Hepatic stellate cell (primary cell): ENCODE measurements at regions not wholly inside any gene's neighbourhood (a gene's known extent, or its start where the extent isn't known, plus 50 kb on each side); places are given as distances from the start of the nearest gene placed in this dataset.

Experiments
- DNase-seq: peaks from one replicate; pipeline ENCODE4 v3.0.0; 2011; ENCODE audit warnings: low spot score

DNA sequence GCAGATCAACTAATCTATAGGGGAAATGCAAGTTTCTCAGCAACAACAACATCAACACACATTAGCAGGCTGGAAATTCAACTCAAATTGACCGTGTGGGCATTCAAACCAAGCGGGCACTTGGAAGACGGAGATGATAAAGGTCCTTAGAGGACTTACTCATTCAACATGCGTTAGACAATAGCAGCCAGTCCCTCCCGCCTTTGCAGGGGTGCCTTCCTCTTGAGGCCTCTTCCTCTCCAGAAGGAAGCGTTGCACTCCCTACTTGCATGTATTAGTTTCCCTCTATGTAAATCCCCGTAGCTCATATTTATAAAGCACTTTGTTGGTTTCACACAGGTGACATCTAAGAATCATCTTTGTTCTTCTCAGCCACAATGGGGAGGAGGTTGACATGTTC, 300.8 kb upstream of the STXBP5 start:
- no peak for DNase-seq

DNA sequence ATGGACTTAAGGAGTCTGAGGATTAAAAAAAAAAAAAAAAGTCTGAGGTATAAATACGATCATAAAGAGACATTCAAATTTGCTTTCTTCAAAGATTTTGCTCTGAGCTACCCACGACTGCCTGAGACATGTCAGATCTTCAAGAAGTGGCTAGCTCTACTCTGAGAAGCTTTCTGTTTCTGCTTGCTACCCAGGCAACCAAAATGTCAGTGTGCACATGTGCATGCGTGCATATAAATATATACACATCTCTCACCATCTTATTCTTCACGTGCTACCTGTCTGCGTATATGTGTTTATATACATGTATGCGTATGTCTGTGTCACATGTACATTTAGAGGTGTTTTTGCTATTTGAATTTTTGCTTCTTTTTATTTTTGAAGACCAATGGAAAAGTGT, 299.6 kb upstream of the STXBP5 start:
- no peak for DNase-seq

DNA sequence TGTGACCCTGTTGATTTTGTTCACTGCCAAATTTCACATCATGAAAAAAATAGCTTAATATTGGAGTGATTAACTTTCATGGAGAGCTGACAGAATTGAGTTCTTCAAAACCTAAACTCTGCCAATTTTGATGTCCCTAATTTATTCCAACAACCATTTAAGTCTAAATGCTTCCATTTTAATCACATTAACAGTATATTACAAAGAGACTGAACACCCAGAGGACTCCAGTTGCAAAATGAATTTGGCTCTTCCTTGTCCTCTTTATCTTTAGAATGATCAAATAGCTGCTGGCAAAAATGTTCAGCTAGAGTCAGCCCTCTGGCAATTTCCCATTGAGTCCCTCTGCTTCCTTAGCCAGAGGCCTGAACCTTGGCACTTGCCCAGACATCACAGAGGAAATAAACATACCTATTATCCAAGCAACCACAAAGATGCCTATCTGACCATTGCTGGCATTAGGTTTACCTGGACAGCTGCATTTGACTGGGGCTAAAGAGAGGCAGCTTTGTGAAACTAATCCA, 299.0 kb upstream of the STXBP5 start:
- DNase-seq, result no peak

DNA sequence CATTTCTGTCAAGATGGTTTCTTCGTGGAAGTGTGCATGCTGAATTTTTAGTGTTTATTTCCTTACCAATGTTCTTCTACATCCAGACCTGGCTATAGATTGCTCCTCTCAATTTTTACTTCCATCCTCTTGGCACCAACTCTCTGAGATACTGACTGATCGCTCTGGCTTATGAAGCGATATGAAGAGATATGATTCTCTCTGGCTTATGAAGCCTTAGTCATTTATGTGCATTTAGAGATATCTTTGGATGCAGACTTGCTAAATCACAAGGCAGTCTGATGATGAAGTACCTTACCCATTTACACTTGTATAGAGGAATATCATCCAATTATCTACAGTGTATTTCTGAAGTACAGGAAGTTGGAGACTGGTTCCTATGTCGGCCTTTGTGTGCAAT, 295.4 kb upstream of the STXBP5 start:
- no peak for DNase-seq

DNA sequence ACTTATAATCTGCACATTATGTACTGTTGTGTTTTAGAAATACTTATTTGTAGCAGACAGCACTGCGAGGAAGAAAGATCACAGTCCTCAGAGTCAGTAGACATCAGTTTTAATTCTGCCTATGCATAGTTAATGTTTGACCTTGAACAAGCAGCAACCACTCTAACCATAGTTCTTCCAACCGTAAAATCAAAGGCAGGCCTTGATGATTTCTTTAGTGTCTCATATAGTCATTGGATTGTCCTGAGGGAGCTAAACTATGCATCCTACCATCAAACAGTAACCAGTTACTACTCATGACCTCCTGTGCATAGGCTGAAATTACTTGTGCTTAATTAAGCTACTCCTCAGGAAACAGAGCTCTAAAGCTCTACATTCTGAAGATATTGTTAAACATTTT, 294.8 kb upstream of the STXBP5 start:
- no peak for DNase-seq

DNA sequence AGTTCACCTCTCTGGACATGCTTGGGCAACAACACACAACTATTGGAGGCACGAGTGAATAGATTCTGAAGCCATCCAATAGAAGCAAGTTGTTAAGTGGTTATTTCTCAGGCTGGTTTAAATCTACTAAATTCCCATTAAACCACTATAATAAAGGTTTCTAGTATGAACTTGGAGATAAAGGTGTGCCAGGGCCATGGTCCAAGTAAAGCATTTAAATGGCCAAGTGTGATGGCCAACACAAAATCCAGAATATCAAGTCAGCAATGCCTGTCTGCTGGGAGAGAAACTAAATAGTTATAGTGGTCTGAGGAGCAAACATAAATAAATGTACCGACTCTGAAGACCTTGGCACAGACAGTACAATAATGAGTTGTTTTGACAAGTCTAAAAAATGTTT, 294.3 kb upstream of the STXBP5 start:
- DNase-seq, result no peak

DNA sequence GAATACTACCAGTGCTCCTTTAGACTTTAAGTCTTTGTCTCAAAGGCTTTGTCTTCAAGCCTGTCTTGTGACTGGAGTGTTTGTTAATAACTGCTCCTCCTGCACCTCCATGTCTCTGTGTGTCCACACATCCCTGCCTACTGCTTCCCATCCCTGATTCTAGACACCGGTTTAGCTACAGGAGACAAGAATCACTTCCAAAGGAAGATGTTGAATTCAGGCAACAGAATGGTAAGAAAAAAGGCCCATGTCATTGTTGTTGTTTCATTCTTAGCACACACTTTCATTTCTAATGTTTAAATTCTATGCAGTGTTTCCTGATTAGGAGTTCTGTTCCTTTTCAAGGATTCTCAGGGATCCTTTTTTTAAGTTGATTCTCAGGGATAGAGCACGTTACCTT, 293.6 kb upstream of the STXBP5 start:
- no peak for DNase-seq

DNA sequence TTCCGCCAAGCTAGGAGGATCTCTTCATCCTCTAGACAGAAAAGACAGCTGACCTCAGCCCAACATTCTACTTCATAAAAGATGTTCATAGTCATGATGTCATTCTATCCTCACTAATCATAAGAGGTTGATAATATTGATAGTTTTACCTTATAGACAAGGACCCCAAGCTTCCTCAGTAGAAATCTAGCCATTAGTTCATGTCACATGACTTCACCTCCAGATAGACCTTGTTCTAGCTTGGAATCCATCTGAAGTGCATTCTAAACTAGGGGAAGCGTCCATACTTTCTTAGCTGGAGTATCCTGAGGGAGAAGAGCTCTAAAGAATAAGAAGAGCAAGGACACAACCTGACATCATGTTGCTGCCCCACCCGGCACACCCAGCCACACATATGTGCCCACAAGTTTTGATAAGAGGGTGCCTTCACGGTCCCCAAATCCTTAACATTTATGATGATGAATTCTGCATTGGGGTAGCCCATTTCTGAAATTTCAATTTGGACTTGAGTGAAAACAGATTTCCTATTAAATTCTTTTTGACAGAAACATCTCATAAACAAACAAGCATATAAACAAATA, 292.5 kb upstream of the STXBP5 start:
- DNase-seq, result no peak

DNA sequence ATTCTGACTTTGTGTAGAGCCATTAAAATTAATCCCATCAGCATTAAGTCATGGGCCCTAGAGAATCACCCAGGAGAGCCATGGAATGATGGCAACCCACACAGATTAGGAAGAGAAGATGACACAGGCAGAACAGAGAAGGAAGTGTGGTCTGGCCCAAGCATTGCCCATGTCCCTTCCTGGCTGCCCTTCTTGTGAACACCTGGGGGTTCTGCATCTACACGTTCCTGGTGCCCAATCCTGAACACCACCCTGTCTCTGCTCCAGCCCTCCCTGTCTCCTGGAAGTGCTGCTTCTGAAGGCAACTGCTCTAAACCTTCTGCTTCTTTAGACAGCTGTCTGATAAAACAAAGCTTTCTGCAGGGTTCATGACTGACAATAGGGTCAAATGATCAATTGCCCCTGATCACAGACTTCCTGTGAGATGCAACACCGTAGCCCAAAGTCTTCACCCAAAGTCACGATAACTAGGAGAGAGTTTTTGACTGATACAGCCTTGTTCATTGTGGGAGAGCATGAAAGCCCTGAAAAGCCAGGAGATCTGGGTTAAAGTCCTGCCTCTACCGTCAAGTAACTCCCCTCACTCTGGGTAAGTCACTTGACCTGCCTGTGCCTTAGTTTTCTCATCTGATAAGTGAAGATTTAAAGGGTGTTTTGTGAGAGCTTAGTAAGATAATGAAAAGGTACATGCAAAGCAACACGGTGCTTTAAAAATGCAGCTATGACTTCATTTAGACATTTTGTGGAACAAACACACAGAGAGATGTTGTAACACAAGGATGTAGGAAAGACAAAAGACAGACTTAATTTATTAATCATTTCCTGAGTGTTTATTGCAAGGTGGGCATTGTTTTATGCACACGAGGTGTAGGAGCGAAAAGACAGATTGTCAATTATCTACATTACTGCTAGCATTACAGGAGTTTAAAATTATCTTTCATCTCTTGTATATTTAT, 291.2 kb upstream of the STXBP5 start:
- DNase-seq, result no peak

DNA sequence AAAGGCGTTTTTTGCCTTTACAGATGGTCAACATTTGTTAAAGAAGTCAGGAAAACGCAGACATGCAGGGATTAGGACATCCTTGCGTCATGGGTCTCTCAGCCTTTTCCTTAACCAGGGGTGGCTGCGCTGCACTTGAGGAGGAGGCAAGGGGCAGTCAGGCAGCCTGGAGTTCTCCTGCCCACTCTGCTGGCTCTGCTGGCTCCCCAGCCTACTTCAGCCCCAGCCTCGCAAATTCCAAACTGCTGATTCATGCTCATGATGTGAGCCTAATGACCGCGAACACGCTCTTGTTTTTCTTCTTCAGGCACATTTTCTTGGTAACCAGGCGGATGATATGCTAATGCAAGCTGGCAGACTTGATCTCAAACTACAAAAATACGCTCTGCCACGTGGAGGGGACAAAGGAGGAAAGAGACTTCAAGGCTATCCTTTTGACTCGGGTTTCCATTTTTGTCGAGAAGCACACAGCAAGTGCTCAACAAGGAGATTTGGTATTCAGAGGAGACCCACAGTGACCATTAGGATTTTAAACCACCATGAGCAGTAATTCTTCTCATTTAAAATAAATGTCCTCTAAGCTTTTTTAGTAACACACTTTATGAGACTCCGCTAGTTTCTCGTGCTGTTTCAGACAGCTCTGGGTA, 290.3 kb upstream of the STXBP5 start:
- DNase-seq, result peak; percentile 65

DNA sequence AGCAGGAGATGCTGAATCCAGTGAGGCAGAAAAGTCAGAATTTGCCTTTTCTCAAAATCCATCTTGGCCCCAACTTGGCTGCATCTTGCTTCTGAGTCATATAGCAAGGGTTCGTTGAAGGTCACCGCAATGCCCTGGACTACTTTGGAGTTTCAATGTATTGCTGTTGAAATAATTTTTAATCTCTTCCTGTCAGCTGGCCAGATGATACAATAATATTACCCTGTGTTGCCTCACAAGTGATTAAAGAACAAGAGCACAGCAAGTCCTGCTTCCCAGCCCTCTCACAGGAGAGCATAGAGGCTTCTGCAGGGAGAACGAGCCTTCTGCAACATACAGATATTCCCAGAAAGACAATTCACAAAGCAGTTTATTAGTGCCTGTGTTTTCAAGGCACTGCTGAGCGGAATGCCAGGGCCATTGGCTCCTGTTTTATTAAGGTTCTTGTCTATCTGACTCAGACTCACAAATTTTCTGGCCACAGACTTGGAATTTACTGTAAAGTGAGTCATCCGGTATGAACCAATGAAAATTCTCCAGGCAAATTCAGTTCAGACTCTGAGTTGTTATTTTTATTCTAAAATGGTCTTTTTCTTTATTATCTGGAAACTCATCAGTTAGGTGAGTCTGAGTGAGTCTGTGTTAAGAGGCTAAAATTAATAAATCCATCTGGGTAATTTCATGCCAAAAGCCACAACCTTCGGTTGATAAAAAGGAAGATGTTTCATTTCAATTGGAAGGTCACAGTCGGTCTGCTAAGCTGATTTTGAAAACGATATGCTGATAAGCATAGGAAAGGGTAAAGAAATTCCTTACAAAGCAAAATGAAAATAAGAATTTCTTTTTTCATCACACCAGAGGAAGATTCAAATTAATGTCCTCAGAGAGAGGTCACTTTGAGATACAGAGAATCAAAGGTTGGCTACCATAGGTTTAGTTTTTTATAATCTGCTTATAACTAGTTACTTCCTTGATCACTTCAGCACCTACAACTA, 289.4 kb upstream of the STXBP5 start:
- peak; percentile 45 for DNase-seq

DNA sequence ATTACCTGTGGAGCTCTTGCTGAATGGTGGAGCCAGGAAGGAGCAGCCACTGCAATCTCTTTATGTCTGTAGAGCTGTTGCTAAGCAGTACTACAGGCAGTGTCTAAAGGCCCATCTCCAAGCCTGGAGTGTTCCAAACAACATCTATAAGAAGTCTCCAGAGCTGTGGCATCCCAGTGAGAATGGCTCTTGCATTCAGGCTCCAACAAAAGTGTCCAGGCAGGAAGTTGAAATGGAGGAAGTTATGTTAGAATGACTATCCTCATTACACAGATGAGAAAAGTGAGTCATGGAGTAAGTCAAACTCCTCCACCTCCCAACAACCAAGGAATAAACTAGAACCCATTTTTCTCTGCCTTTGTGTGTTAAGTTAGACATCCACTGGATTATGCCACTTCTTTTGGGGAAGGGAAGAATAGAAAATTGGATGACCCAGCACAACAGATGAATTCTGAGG, 288.5 kb upstream of the STXBP5 start:
- no peak for DNase-seq

DNA sequence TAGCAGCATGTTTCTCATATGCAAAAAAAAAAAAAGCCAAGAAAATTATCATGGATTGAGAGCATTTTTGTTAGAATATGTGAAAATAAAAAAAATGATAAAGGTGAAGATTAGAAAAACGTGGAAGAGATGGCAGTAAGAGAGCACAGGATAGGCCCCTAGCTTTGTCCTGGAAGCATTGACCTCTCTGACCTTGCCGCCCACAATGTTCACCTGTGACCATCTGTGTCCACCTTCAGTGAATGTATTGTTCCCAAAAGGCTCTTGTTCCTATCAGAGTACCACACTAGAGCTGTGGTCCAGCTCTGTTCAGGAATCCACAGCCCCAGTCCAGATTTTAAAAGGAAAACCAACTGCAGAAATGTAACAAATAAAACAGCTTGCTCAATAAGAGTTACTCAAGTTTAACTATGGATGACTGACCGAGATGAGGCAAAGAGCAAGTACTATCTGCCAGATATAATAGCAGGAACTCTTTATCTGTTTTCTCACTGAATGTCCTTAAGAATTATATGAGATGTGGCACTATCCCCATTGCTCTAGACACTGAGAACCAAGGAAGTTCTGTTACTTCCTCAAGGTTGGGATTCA, 287.7 kb upstream of the STXBP5 start:
- DNase-seq, result no peak

DNA sequence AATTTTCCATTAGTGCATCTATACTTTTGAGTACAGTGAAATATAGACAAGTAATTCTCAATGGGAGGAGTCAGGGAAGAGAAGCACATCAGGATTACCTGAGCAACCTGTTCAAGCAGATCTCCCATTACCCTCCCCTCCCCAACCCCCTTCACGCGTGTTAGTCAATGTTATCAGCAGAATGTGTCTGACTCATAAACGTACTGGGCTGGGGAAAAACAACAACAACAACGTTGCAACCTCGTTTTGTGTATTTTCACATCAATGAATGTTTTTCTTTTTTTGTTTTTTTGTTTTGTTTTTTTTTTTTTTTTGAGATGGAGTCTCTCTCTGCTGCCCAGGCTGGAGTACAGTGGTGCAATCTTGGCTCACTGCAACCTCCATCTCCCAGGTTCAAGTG, 287.0 kb upstream of the STXBP5 start:
- no peak for DNase-seq

DNA sequence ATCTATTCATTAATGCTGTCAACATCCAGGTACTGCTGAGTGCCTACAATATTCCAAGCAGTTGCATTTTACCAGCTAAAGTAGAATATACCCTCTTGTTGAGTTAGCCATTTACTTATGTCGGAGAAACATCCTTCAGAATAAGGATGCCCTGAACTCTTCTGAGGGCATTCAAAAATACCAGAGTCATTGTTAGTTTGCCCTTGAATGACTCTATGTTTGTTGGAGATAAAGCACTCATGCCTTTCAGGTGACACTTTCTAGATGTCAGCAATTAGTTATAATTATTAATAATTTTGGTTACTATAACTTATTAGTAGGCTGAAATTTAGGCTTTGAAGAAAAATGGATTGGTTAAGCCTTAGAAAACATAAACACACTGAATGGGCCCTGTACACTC, 286.2 kb upstream of the STXBP5 start:
- DNase-seq, result no peak

DNA sequence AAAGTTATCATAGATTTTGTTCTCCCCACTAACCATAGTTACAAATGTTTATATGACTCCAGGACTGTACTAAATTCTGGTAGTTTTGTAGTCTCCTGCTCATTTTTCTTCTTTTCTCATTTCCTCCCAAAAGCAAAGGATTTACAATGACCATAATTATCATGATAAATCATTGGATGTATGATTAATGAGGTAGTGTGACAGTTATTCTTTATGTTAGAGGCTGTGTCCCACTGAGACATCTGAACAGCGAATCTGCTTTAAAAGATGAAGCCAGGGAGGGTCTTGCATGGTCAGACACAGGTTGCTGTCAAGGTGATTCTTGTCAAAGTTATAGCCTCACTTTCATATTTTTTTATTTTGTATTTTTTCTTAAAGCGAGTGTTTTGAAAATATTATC, 285.2 kb upstream of the STXBP5 start:
- DNase-seq, result no peak

DNA sequence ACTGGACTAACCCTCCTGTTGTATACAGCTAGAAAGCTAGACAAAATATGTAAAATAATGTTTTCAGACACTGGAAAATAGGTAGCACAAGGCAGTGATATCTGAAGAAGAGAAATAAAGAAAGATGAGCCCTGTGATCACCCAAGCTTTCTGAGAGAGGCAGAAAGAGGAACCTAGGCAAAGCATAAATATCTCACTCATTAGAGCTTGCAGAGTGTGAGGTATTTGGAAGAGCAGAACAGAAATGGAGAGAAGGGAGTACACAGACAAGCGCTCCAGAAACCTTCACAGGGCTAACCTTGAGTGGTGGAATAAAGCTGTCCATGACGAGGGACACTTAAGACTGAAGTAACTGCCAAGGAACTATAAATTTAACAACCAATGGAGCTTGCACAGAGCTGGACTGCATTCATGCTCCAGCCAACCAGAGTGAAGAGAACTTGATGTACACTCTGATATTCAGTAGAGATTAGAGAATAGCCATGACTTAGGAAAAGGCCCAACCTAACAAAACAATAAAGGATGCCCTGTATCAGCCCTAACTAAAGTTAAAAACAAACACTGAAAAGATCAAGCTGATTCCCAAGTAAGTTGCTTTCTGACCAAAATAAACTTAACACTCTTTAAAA, 280.9 kb upstream of the STXBP5 start:
- no peak for DNase-seq

DNA sequence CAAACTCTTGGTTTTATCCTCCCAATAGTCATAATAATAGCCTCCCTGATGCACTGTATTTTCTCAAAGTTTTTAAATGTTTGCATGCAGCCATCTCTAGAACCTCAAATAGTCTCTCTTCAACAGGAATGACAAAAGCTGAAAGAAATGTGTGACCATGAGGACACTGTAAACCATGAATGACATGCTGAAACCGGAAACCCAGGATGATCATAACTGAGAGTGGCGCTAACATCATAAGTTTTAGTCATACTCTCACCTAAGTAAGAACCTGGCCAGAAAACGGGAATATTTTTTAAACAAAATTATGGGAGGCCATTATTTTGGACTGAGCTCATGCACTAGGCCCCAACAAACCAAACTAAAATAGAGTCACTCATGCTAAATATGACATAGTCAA, 278.4 kb upstream of the STXBP5 start:
- DNase-seq, result no peak

DNA sequence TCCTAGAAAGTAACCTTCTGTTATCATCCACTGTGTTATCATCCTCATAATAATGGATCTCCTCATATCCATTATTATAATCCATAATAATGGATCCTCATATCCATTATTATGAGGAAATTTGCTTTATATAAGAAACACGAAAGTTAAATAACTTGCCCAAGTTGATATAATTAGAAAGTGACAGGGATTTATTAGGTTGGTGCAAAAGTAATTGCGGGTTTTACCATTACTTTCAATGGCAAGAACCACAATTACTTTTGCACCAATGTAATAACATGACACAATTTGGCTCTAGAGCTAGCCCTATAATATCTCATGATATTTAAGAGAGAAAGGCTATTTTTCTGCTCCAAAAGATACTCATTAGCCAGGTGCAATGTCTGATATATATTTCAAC, 275.7 kb upstream of the STXBP5 start:
- no peak for DNase-seq

DNA sequence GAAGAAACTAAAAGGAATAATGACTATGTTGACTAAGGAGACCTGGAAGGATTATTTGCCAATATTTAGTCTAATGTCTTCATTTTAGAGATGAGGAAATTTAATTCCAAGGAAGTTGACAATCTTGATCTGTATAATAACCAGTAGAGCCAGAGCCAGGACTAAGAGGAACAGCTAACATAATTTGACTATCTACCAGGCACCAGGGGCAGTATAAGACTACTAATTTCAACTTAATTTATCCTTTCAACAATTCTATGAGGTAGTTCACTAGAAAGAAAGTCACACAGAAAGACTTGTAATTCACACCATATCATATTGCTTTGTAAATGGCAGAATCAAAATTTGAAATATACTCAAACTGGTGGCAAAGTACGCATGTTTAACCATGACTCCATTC, 273.0 kb upstream of the STXBP5 start:
- no peak for DNase-seq

DNA sequence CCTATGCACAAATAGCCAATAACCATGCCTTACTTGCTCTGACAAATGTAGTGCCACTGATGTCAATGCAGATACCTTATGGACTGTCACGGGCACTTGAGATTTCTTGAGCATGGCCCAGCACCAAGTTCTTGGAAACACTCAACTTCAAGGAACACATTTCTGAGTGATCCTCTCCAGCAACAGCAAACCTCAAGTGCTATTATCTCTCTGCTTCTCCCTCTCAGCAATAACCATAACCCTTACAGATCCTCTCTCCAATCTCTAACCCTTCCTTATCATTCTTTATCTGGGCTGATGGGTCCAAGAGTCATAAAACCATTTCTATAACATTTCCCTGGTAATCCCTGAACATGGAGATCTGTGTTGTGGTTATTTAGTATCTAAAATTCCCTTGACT, 266.9 kb upstream of the STXBP5 start:
- no peak for DNase-seq
